Breast epithelium (tissue), 4 donors: ENCODE measurements at regions not wholly inside any gene's neighbourhood (a gene's known extent, or its start where the extent isn't known, plus 50 kb on each side); places are given as distances from the start of the nearest gene placed in this dataset.
"Not testable (repeated sequence)": the region's sequence is repeated elsewhere in the genome, so short reads cannot be mapped to it uniquely, and the experiment has no call there.

Experiments
- DNase-seq, 2 donors: peaks; one replicate each; pipeline ENCODE4 v3.0.0-alpha.2; 2019; ENCODE audit warnings: low spot score in 2 of 2
- H3K27ac ChIP-seq, 2 donors: fragments of 200-600 bp; sonication (generic) in 1 of 2; one replicate each; pipeline ENCODE4 v1.5.1; 2016 to 2019; ENCODE audit warnings: mild to moderate bottlenecking in 1 of 2
- H3K27me3 ChIP-seq, 2 donors: fragments of 200-600 bp; sonication (generic) in 1 of 2; one replicate each; pipeline versions ENCODE4 v1.5.1 to v1.6.0; 2017 to 2019; ENCODE audit warnings: control low read depth in 1 of 2, mild to moderate bottlenecking in 1 of 2
- H3K36me3 ChIP-seq: fragments of 200-600 bp; one replicate; pipeline ENCODE4 v1.5.1; 2019
- H3K4me1 ChIP-seq, 2 donors: fragments of 200-600 bp; sonication (generic); one replicate each; pipeline ENCODE4 v1.5.1; 2016 to 2019; ENCODE audit warnings: control low read depth in 1 of 2
- H3K4me3 ChIP-seq, 3 donors: fragments of 200-600 bp; sonication (generic); 1 replicate in 2 of 3; 2 replicates in 1 of 3; pipeline ENCODE4 v1.5.1; 2016 to 2019; ENCODE audit warnings: mild to moderate bottlenecking in 3 of 3, moderate library complexity in 2 of 3
- H3K9me3 ChIP-seq, 2 donors: fragments of 200-600 bp; sonication (generic) in 1 of 2; one replicate each; pipeline ENCODE4 v1.5.1; 2016 to 2019; ENCODE audit warnings: control low read depth in 1 of 2
- POLR2A ChIP-seq: fragments of 450-650 bp; IDR thresholded peaks from one replicate; pipeline ENCODE4 v1.6.1; 2016; ENCODE audit warnings: antibody characterized with exemption, mild to moderate bottlenecking, moderate library complexity
- POLR2AphosphoS5 ChIP-seq, 3 donors: sonication (generic); formaldehyde crosslinking; IDR thresholded peaks; one replicate each; pipeline ENCODE4 v1.6.1; 2017; ENCODE audit warnings: antibody characterized with exemption in 3 of 3
- intact Hi-C: fragments of 100-400 bp; cut with DNase I; formaldehyde crosslinking; loops from one replicate; pipeline ENCODE4 v1.15.1; 2023; ENCODE audit warnings: low total_unique reads
- TF ChIP-seq, protein P1 (sequence below), 3 donors: fragments of 450-650 bp; IDR thresholded peaks; one replicate each; pipeline ENCODE4 v1.5.1; 2016 to 2017; ENCODE audit warnings: antibody characterized with exemption in 3 of 3, mild to moderate bottlenecking in 3 of 3, moderate library complexity in 3 of 3

DNA sequence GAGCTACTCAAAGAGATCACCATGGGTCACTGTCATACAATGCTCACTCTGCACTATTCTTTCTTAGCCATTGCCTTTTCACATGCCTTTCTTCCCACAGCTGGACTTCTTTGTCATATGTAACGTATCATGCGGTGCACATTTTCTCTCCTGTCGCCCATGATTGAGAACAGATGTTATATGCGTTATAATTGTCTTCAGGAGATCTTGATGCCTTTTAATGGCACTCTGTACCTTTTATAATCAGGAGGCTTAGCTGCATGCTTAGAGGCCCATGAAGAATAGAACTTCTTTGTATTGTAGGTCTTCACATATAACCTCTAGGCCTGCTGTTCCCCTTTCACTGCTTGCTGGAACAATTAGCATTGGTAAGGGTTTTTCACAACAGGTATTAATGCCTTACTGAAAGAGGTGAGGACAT is 436.1 kb downstream of the CDH10 start:
- H3K36me3 ChIP-seq = no peaks in the 10 kb centered on the region
- H3K4me1 ChIP-seq = no peaks in the 10 kb centered on the region
- intact Hi-C loops = no loop called here
- H3K4me3 ChIP-seq = no peak overlapping the region
- H3K27me3 ChIP-seq = no peaks in the 10 kb centered on the region
- TF ChIP-seq, protein P1, sequence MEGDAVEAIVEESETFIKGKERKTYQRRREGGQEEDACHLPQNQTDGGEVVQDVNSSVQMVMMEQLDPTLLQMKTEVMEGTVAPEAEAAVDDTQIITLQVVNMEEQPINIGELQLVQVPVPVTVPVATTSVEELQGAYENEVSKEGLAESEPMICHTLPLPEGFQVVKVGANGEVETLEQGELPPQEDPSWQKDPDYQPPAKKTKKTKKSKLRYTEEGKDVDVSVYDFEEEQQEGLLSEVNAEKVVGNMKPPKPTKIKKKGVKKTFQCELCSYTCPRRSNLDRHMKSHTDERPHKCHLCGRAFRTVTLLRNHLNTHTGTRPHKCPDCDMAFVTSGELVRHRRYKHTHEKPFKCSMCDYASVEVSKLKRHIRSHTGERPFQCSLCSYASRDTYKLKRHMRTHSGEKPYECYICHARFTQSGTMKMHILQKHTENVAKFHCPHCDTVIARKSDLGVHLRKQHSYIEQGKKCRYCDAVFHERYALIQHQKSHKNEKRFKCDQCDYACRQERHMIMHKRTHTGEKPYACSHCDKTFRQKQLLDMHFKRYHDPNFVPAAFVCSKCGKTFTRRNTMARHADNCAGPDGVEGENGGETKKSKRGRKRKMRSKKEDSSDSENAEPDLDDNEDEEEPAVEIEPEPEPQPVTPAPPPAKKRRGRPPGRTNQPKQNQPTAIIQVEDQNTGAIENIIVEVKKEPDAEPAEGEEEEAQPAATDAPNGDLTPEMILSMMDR (IDR thresholded peaks at IDR 0.05) = no peak
- TF ChIP-seq POLR2AphosphoS5 (IDR thresholded peaks at IDR 0.05) (no peak), POLR2A (no peak)
- no peak for DNase-seq
- H3K27ac ChIP-seq = no peak overlapping the region
- peaks cover 3 to 16% of the 10 kb centered on the region in 2 donors for H3K9me3 ChIP-seq

DNA sequence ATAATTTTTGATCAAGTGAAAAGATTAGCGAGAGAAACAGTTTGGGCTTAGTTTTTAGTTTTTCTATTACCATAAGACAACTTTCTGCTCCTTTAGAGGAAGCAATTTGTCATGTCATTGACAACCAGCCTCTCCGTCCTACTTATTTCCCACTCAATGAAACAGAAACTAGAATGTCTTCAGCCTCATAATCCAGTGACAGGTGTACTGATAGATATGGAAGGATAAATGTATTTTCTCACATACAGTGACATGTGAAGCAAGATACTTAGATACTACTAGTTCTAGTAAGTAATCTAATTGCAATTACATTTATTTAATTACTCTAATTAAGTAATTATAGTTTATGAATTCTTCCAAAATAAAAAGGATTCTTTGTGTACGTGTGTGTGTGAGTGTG is 429.7 kb downstream of the CDH10 start:
- Histone ChIP-seq H3K36me3 (no peaks in the 10 kb centered on the region), H3K9me3 (no peaks in the 10 kb centered on the region), H3K4me1 (no peaks in the 10 kb centered on the region), H3K4me3 (no peak overlapping the region), H3K27ac (no peak overlapping the region), H3K27me3 (no peaks in the 10 kb centered on the region)
- no peak for DNase-seq
- TF ChIP-seq POLR2A (no peak), POLR2AphosphoS5 (IDR thresholded peaks at IDR 0.05) (no peak)
- TF ChIP-seq, protein P1 (IDR thresholded peaks at IDR 0.05) = no peak
- intact Hi-C loops = no loop called here

DNA sequence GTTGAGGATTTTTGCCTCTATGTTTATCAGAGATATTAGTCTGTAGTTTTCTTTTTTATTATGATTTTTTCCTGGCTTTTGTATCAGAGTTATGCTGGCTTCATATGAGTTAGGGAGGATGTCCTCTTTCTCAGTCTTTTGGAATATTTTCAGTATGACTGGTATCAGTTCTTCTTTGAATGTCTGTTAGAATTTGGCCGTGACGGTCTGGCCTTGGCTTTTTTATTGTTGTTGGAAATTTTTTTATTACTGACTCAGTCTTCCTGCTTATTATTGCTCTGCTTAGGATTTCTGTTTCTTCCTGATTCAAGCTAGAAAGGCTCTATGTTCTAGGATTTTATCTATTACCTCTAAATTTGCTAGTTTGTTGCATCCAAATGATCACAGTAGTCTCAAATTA is 421.9 kb downstream of the CDH10 start:
- no peak overlapping the region for H3K27ac ChIP-seq
- H3K4me1 ChIP-seq = no peaks in the 10 kb centered on the region
- H3K36me3 ChIP-seq = no peaks in the 10 kb centered on the region
- H3K4me3 ChIP-seq = no peak overlapping the region
- peaks cover 6 to 10% of the 10 kb centered on the region in 2 donors for H3K9me3 ChIP-seq
- H3K27me3 ChIP-seq = no peaks in the 10 kb centered on the region
- TF ChIP-seq POLR2A = no peak
- no peak for TF ChIP-seq POLR2AphosphoS5 (IDR thresholded peaks at IDR 0.05)
- TF ChIP-seq, protein P1 (IDR thresholded peaks at IDR 0.05) = no peak
- intact Hi-C loops = no loop called here
- no peak for DNase-seq

DNA sequence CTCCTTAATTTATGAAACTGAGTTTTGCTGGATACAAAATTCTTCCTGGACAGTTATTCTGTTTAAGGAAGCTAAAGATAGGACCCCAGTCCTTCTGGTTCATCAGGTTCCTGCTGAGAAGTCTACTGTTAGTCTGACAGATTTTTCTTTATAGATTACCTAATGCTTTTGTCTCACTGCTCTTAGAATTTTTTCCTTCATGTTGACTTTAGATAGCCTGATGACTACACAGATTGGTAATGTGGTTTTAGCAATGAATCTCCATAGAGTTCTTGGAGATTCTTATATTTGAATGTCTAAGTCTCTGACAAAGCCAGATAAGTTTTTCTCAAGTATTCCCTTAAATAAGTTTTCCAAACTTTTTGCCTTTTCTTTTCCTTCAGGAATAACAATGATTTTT is 419.7 kb downstream of the CDH10 start:
- no peak for DNase-seq
- Histone ChIP-seq H3K27ac (no peak overlapping the region), H3K27me3 (no peaks in the 10 kb centered on the region), H3K4me3 (no peak overlapping the region), H3K36me3 (no peaks in the 10 kb centered on the region), H3K4me1 (no peaks in the 10 kb centered on the region), H3K9me3 (peaks cover 6 to 10% of the 10 kb centered on the region in 2 donors)
- intact Hi-C loops = no loop called here
- TF ChIP-seq POLR2A = no peak
- TF ChIP-seq, protein P1 (IDR thresholded peaks at IDR 0.05) = no peak
- TF ChIP-seq POLR2AphosphoS5 (IDR thresholded peaks at IDR 0.05) = no peak

DNA sequence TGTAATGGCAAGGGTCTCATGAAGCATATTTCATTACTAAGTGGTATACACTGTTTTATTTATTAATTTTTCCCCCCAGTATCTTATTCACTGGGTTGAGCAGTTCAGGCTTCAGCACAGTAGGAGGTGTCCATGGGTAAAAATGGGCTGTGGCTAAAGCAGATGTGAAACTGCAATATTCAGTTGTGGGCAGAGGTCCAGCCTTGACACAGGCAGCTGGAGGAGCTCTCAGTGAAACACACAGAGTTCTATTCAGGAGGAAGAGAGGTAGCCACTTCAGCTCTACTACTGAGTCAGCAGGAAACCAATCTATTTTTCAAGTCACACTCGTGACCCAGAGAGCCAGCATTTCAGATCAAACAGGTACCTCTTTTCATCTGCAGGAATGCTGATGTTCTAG is 418.3 kb downstream of the CDH10 start:
- TF ChIP-seq POLR2AphosphoS5 (IDR thresholded peaks at IDR 0.05) (no peak), POLR2A (no peak)
- TF ChIP-seq, protein P1 (IDR thresholded peaks at IDR 0.05) = no peak
- Histone ChIP-seq H3K4me3 (no peak overlapping the region), H3K9me3 (no peaks in the 10 kb centered on the region), H3K36me3 (no peaks in the 10 kb centered on the region), H3K4me1 (no peaks in the 10 kb centered on the region), H3K27ac (no peak overlapping the region), H3K27me3 (no peaks in the 10 kb centered on the region)
- no peak for DNase-seq
- intact Hi-C loops = no loop called here

DNA sequence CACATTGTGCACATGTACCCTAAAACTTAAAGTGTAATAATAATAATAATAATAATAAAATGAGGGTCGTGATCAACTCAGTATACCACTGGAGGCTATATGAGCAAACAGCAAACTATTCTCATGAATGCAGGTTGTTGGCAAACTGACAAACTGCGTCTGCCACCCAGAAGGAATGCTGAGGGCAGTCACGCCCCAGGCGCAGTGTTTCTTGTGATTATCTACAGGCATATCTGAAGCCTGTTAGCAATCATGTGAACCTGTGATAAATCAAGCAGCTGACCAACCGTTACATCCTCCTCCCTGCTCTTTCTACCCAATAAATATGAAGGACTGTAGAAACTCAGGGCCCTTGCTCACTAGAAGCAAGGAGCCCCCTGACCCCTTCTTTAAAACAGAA is 416.9 kb downstream of the CDH10 start:
- DNase-seq, intact Hi-C loops, H3K36me3 ChIP-seq, H3K27me3 ChIP-seq, H3K4me1 ChIP-seq, H3K27ac ChIP-seq, H3K4me3 ChIP-seq, H3K9me3 ChIP-seq: not testable (repeated sequence)
